KMS-11 (cell line): ENCODE measurements at regions not wholly inside any gene's neighbourhood (a gene's known extent, or its start where the extent isn't known, plus 50 kb on each side); places are given as distances from the start of the nearest gene placed in this dataset.
"Not testable (repeated sequence)": the region's sequence is repeated elsewhere in the genome, so short reads cannot be mapped to it uniquely, and the experiment has no call there.

ENCODE experiments used
- H2AFZ ChIP-seq: fragments of 200-600 bp; sonication (generic); 2 replicates; pipeline ENCODE4 v1.6.1; 2016; ENCODE audit warnings: antibody characterized with exemption, mixed run types, low read depth
- H3K27ac ChIP-seq: fragments of 200-600 bp; sonication (generic); 2 replicates; pipeline ENCODE4 v1.6.1; 2016; ENCODE audit warnings: mild to moderate bottlenecking, mixed run types
- H3K27me3 ChIP-seq: fragments of 200-600 bp; sonication (generic); 2 replicates; pipeline ENCODE4 v1.6.1; 2017; ENCODE audit warnings: mild to moderate bottlenecking, low read depth, mixed run types, moderate library complexity; ENCODE audit not compliant: insufficient read depth
- H3K36me3 ChIP-seq: fragments of 200-600 bp; sonication (generic); 2 replicates; pipeline ENCODE4 v1.6.1; 2017; ENCODE audit warnings: mild to moderate bottlenecking, mixed run types; ENCODE audit not compliant: insufficient read depth
- H3K4me1 ChIP-seq: fragments of 200-600 bp; sonication (generic); 2 replicates; pipeline ENCODE4 v1.6.1; 2016; ENCODE audit warnings: mild to moderate bottlenecking, low read depth, mixed run types; ENCODE audit not compliant: poor library complexity, severe bottlenecking
- H3K4me2 ChIP-seq: fragments of 200-600 bp; sonication (generic); 2 replicates; pipeline ENCODE4 v1.7.0; 2016; ENCODE audit warnings: mild to moderate bottlenecking, mixed run types
- H3K4me3 ChIP-seq: fragments of 200-600 bp; sonication (generic); IDR thresholded peaks from 2 replicates; pipeline ENCODE4 v1.6.1; 2017; ENCODE audit warnings: low read depth, low read length, mixed read lengths; ENCODE audit not compliant: insufficient read depth
- H3K79me2 ChIP-seq: fragments of 200-600 bp; sonication (generic); 2 replicates; pipeline ENCODE4 v1.6.1; 2016; ENCODE audit warnings: low read depth, mixed run types; ENCODE audit not compliant: insufficient read depth
- H3K9ac ChIP-seq: fragments of 200-600 bp; sonication (generic); 2 replicates; pipeline ENCODE4 v1.6.1; 2016; ENCODE audit warnings: mild to moderate bottlenecking, mixed run types
- H4K20me1 ChIP-seq: fragments of 200-600 bp; sonication (generic); 2 replicates; pipeline ENCODE4 v1.6.1; 2016; ENCODE audit warnings: mild to moderate bottlenecking, mixed run types; ENCODE audit not compliant: insufficient read depth
- CTCF ChIP-seq: fragments of 200-600 bp; sonication (generic); conservative IDR thresholded peaks from 2 replicates; pipeline ENCODE4 v1.6.1; 2017; ENCODE audit warnings: low read depth, mild to moderate bottlenecking, antibody characterized with exemption, low read length, moderate library complexity, mixed read lengths

DNA sequence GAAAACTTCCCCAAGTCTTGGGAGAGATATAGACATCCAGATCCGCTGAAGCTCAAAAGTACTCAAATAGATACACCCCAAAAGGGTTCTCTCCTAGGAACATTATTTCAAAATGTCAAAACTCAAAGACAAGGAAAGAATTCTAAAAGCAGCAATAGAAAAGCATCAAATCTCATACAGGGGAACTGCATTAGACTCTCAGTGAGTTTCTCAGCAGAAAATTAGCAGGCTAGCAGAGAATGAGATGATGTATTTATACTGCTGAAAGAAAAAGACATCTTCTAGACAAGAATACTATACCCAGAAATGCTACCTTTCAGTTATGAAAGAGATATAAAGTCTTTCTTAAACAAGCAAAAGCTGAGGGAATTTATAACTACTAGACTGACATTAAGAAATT lies 75.5 kb upstream of the RIMS1 start:
- H3K36me3 ChIP-seq, result no peaks in the 10 kb centered on the region
- no peaks in the 10 kb centered on the region for H4K20me1 ChIP-seq
- H3K79me2 ChIP-seq, result no peaks in the 10 kb centered on the region
- peaks cover 3% of the 10 kb centered on the region for H3K4me1 ChIP-seq
- no peak for TF ChIP-seq CTCF
- no peak overlapping the region for H3K4me3 ChIP-seq
- no peaks in the 10 kb centered on the region for H3K27me3 ChIP-seq
- no peak overlapping the region for H3K4me2 ChIP-seq
- H3K27ac ChIP-seq, result no peak overlapping the region
- H2AFZ ChIP-seq, result no peak overlapping the region
- H3K9ac ChIP-seq, result no peak overlapping the region

DNA sequence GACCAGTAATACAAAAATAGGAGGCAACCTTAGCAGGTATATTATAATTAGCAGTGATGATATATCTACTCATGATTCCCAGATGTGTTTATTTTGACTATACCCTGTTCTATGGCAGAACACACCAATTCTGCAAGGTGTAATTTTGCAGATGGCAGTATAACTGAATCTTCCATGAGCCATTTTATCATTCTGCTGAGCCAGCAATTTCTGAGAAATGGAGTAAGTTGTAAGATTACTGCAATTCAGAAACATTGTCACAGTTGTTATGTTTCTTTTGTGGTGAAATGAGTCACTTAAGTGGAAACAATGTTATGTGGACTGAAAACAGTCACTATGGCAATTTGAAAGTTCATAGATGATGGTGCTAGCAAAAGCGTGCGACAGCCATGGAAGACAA lies 63.7 kb upstream of the RIMS1 start:
- Histone ChIP-seq H3K4me1 (no peaks in the 10 kb centered on the region), H3K27me3 (no peaks in the 10 kb centered on the region), H3K4me2 (no peak overlapping the region), H3K79me2 (no peaks in the 10 kb centered on the region), H3K27ac (no peak overlapping the region), H4K20me1 (no peaks in the 10 kb centered on the region), H3K4me3 (no peak overlapping the region), H3K36me3 (no peaks in the 10 kb centered on the region), H3K9ac (no peak overlapping the region), H2AFZ (no peak overlapping the region)
- TF ChIP-seq CTCF, result no peak

- H4K20me1 ChIP-seq, H3K27ac ChIP-seq, H3K27me3 ChIP-seq, H3K9ac ChIP-seq, H3K4me2 ChIP-seq, H3K4me3 ChIP-seq, H2AFZ ChIP-seq, H3K4me1 ChIP-seq, H3K36me3 ChIP-seq, H3K79me2 ChIP-seq: not testable (repeated sequence)
Observed at GRCh38 chr6:71832110-71832764, 54.1 kb upstream of the RIMS1 start.
